GM12873 (cell line): ENCODE measurements at regions not wholly inside any gene's neighbourhood (a gene's known extent, or its start where the extent isn't known, plus 50 kb on each side); places are given as distances from the start of the nearest gene placed in this dataset.

Source experiments
- TF ChIP-seq, protein P1 (sequence below): IDR thresholded peaks from 2 replicates; pipeline ENCODE4 v1.5.1; 2012; ENCODE audit warnings: low read depth, mild to moderate bottlenecking, moderate library complexity, low read length, control low read depth; ENCODE audit not compliant: insufficient read depth; ENCODE audit errors: missing control alignments

DNA sequence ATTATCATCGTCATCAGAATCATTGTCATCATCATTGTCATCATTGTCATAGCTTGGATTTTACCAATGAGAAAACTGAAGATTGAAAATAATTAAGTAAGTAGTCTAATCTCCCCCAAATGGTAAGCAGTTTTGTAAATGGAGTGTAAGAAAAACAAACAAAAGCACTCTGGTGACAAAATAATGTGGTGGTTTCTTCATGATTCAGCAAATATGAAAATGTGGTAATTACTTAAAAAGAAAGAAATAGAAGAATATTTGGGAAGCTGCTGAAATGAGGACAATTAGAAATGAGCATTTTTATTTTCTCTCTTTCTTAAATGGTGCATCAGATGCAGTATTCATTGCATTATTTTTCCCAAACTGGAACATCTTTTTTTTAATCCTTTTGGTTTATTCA is 514.4 kb downstream of the DCDC2C start:
- TF ChIP-seq, protein P1, sequence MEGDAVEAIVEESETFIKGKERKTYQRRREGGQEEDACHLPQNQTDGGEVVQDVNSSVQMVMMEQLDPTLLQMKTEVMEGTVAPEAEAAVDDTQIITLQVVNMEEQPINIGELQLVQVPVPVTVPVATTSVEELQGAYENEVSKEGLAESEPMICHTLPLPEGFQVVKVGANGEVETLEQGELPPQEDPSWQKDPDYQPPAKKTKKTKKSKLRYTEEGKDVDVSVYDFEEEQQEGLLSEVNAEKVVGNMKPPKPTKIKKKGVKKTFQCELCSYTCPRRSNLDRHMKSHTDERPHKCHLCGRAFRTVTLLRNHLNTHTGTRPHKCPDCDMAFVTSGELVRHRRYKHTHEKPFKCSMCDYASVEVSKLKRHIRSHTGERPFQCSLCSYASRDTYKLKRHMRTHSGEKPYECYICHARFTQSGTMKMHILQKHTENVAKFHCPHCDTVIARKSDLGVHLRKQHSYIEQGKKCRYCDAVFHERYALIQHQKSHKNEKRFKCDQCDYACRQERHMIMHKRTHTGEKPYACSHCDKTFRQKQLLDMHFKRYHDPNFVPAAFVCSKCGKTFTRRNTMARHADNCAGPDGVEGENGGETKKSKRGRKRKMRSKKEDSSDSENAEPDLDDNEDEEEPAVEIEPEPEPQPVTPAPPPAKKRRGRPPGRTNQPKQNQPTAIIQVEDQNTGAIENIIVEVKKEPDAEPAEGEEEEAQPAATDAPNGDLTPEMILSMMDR, result no peak

DNA sequence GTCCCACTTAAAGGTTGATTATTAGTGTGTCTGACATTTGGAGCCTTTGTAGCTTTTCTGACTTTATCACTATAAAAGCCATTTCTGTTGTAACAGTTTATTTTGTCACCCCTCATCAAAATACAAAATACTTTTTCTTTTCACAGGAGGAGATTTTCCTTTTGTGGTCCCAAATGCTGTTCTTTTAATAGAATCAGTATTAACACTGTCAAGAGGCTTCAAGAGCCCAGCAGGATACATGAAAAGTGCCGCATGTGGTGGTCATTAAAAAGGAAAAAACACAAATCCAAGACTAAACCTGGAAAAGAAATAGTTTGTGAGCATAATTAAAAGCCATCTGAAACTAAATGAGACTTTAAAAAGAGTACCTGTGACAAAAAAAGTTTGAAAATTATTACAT is 515.7 kb downstream of the DCDC2C start:
- TF ChIP-seq, protein P1, result no peak

DNA sequence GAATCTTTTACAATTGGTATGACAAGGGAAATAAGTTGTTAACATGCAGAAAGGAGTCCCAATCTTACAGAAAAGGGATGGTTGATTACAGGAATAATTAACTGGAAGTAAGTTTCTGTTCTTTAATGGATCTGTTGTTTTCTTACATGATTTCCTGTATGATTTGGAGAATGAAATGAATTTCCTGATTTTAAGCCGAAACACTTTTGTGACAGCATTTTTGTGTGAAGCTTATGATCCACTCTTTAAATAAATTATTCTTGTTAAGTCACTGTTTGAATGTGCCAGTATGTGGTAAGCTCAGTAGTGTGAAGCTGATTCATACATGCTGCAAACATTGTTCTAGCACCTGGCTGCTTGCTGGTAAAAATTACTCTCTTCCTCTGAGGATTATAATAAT is 516.2 kb downstream of the DCDC2C start:
- TF ChIP-seq, protein P1, result no peak

DNA sequence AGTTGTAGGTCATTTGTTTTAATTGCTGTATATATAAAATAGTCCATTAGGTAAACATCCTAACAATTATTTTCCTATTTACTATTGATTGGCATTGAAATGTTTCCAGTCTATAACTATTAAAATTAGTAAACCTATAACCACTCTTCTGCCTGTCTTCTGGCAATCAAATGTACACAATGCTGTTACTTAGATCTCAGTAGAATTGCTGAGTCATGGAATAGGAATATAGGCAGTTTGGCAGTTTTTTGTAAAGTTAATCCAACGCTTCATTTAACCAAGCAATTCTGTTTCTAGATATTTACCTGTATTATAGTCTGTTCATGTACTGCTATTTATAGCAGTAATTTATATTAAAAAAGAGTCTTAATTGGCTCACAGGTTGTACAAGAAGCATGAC is 518.1 kb downstream of the DCDC2C start:
- TF ChIP-seq, protein P1, result no peak

DNA sequence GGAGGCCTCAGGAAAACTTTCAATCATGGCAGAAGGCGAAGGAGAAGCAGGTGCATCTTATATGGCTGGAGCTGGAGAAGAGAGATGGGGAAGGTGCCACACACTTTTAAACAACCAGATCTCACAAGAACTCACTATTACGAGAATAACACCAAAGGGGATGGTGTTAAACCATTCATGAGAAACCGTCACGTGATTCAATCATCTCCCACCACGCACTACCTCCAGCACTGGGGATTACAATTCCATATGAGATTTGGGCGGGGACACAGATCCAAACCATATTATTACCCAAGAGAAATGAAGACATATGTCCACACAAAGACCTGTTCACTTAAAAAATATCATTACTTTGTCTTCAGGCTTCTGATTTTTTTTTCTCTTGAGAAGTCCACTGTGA is 518.5 kb downstream of the DCDC2C start:
- TF ChIP-seq, protein P1, result no peak

DNA sequence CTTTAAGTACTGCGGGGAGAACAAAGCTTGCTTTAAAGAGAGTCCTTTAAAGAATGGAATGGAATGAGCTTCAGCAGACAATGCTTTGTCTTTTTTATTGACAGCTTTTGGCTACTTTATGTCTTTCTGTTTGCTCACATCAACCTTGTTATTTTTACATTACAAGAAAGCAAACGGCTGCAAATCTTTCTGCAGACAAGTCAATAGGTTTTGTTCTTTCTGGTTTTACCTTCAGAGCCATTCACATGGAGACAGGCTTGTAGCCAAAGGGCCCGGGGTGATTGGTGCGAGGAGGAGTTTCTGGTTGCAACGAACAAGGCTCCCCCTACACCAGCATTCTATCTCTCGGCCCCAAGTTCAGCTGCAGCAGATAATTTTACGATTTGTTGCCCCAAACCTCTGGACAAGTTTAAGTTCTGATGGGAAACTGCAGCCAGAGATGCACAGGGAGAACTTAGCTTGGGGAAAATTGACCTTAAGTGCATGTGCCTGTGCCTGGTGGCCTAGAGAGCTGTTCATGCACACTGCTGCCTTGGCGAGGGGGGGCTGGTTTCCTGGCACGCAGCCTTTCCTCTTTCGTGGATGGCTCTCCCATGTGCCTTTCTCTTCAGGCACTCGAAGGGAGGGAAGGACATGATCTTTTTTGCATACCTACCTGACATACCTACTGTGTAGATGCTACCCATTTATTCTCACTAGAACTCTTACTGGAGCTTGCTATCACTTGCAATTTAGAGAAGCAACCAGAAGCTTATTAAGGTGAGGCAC is 543.2 kb downstream of the DCDC2C start:
- TF ChIP-seq, protein P1, result no peak

DNA sequence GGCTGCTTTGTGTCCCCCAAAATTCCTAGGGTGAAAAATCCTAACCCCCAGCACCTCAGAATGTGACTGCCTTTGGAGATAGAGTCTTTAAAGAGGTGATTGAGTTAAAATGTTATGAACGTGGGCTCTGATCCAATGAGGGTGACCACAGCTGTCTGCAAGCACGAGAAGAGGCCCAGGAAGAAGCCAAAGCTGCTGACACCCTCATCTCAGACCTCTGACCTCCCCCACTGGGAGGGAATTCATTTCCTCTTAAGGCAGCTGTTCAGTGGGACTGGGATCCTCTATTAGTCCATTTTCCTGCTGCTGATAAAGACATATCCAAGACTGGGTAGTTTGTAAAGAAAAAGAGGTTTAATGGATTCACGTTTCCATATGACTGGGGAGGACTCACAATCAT is 544.4 kb downstream of the DCDC2C start:
- TF ChIP-seq, protein P1, result no peak
